ENCODE measurements at regions not wholly inside any gene's neighbourhood (a gene's known extent, or its start where the extent isn't known, plus 50 kb on each side); places are given as distances from the start of the nearest gene placed in this dataset.
"Not testable (repeated sequence)": the region's sequence is repeated elsewhere in the genome, so short reads cannot be mapped to it uniquely, and the experiment has no call there.

- no peak for DNase-seq
Measured at GRCh38 chr2:67309281-67309680, 87.9 kb upstream of the ETAA1 start.

GRCh38 chr2:67311536-67311935 is 85.6 kb upstream of the ETAA1 start:
- DNase-seq = peak; percentile 91

- no peak for DNase-seq
Measured at GRCh38 chr2:67312871-67313270, 84.3 kb upstream of the ETAA1 start.

- no peak for DNase-seq
Measured at GRCh38 chr2:67313536-67313935, 83.6 kb upstream of the ETAA1 start.

- DNase-seq = no peak
Measured at GRCh38 chr2:67318031-67318430, 79.1 kb upstream of the ETAA1 start.

- no peak for DNase-seq
Measured at GRCh38 chr2:67318563-67318962, 78.6 kb upstream of the ETAA1 start.

- no peak for DNase-seq
Measured at GRCh38 chr2:67318993-67319481, 78.1 kb upstream of the ETAA1 start.

- DNase-seq = no peak
Measured at GRCh38 chr2:67320861-67321587, 76.1 kb upstream of the ETAA1 start.

- no peak for DNase-seq
Measured at GRCh38 chr2:67321588-67321903, 75.6 kb upstream of the ETAA1 start.

GRCh38 chr2:67322353-67323001 is 74.7 kb upstream of the ETAA1 start:
- peak; percentile 20 for DNase-seq

GRCh38 chr2:67323209-67323991 is 73.7 kb upstream of the ETAA1 start:
- DNase-seq = no peak

- no peak for DNase-seq
Measured at GRCh38 chr2:67329513-67329912, 67.6 kb upstream of the ETAA1 start.

GRCh38 chr2:67329951-67330350 is 67.2 kb upstream of the ETAA1 start:
- no peak for DNase-seq

- not testable (repeated sequence) for DNase-seq
Measured at GRCh38 chr2:67331419-67332086, 65.6 kb upstream of the ETAA1 start.

GRCh38 chr2:67337903-67338302 is 59.2 kb upstream of the ETAA1 start:
- no peak for DNase-seq

- no peak for DNase-seq
Measured at GRCh38 chr2:67338601-67339233, 58.4 kb upstream of the ETAA1 start.

GRCh38 chr2:67339234-67339885 is 57.8 kb upstream of the ETAA1 start:
- no peak for DNase-seq

GRCh38 chr2:67340133-67341011 is 56.8 kb upstream of the ETAA1 start:
- no peak for DNase-seq

GRCh38 chr2:67341012-67341318 is 56.2 kb upstream of the ETAA1 start:
- no peak for DNase-seq

GRCh38 chr2:67341336-67341735 is 55.8 kb upstream of the ETAA1 start:
- DNase-seq = no peak

- no peak for DNase-seq
Measured at GRCh38 chr2:67342394-67342793, 54.7 kb upstream of the ETAA1 start.
